GM12872 (cell line): ENCODE measurements at regions not wholly inside any gene's neighbourhood (a gene's known extent, or its start where the extent isn't known, plus 50 kb on each side); places are given as distances from the start of the nearest gene placed in this dataset.

Experiments used
- TF ChIP-seq, protein P1 (sequence below): IDR thresholded peaks from 3 replicates; pipeline ENCODE4 v1.5.1; 2011; ENCODE audit warnings: low read depth, mild to moderate bottlenecking, low read length, moderate library complexity; ENCODE audit not compliant: insufficient read depth

DNA sequence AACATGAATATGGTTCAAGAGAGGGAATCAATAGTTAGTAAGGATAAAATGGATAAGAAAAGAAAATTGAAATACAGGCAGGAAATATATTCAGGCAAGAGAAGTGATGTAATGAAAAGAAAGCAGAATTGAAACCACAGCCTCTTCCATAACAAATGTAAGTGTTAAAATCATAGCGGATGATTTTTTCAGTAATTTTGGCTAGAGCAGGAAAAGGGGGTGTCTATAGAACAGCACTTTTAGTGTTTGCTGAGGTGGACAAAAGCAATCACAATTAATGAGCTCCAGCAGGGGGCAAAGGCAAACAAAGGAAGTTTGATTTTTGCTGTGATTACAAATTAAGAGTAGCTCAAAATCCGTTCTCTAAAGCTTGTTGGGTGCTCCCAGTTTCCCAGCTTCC is 79.0 kb downstream of the TRIL start:
- TF ChIP-seq, protein P1, sequence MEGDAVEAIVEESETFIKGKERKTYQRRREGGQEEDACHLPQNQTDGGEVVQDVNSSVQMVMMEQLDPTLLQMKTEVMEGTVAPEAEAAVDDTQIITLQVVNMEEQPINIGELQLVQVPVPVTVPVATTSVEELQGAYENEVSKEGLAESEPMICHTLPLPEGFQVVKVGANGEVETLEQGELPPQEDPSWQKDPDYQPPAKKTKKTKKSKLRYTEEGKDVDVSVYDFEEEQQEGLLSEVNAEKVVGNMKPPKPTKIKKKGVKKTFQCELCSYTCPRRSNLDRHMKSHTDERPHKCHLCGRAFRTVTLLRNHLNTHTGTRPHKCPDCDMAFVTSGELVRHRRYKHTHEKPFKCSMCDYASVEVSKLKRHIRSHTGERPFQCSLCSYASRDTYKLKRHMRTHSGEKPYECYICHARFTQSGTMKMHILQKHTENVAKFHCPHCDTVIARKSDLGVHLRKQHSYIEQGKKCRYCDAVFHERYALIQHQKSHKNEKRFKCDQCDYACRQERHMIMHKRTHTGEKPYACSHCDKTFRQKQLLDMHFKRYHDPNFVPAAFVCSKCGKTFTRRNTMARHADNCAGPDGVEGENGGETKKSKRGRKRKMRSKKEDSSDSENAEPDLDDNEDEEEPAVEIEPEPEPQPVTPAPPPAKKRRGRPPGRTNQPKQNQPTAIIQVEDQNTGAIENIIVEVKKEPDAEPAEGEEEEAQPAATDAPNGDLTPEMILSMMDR = 0 out of 3 replicates have a peak, but pooled peaks have one; percentile 13

DNA sequence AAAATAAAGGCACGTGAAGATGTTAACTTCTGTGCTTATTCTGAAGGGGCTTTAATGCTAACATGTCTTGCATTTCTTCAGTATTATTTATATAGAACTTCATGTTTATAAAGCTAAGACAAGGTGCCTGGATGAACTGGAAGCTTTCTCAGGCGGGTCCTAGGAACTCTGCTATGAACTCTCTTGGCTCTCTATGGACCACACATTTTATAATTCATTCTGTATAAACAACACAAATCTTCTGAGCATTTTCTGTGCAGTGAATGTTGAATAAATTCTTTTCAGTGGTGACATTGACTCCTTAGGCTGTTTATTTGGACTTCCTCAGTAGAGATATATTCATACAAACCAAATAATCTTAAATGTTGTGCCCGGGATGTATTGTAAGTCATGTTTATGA is 79.6 kb downstream of the TRIL start:
- TF ChIP-seq, protein P1 = no peak
